Prostate gland (tissue), 2 donors: ENCODE measurements at regions not wholly inside any gene's neighbourhood (a gene's known extent, or its start where the extent isn't known, plus 50 kb on each side); places are given as distances from the start of the nearest gene placed in this dataset.

ENCODE experiments used
- DNase-seq: peaks from one replicate; pipeline ENCODE4 v3.0.0-alpha.2; 2019; ENCODE audit warnings: low spot score
- H3K27ac ChIP-seq, 2 donors: fragments of 200-600 bp; sonication (generic); 2 replicates each; pipeline ENCODE4 v1.5.1; 2017 to 2019
- H3K27me3 ChIP-seq: fragments of 200-600 bp; sonication (generic); replicated peaks from 2 replicates; pipeline ENCODE4 v1.5.1; 2019; ENCODE audit not compliant: insufficient read depth
- H3K36me3 ChIP-seq, 2 donors: fragments of 200-600 bp; sonication (generic); 1 replicate in 1 of 2; 2 replicates in 1 of 2; pipeline versions ENCODE4 v1.5.1 to v1.8.1; 2017 to 2019
- H3K4me1 ChIP-seq: fragments of 200-600 bp; sonication (generic); replicated peaks from 2 replicates; pipeline ENCODE4 v1.5.1; 2019
- H3K4me3 ChIP-seq, 2 donors: fragments of 200-600 bp; sonication (generic); 2 replicates each; pipeline ENCODE4 v1.5.1; 2017 to 2019
- H3K9me3 ChIP-seq: fragments of 200-600 bp; sonication (generic); 2 replicates; pipeline ENCODE4 v1.5.1; 2017
- CTCF ChIP-seq, 4 experiments: fragments of 200-600 bp in 2 of 4; fragments of 450-650 bp in 2 of 4; sonication (generic) in 2 of 4; IDR thresholded peaks; 1 replicate in 3 of 4; 2 replicates in 1 of 4; pipeline ENCODE4 v1.5.1; 2016 to 2019; ENCODE audit warnings: antibody characterized with exemption in 4 of 4, mild to moderate bottlenecking in 2 of 4, moderate library complexity in 2 of 4
- POLR2A ChIP-seq: fragments of 450-650 bp; IDR thresholded peaks from one replicate; pipeline ENCODE4 v1.6.1; 2016; ENCODE audit warnings: antibody characterized with exemption, mild to moderate bottlenecking
- POLR2AphosphoS5 ChIP-seq: sonication (generic); formaldehyde crosslinking; IDR thresholded peaks from one replicate; pipeline ENCODE4 v1.6.1; 2017; ENCODE audit warnings: antibody characterized with exemption
- WGBS: methylation state at CpG from one replicate; pipeline ENCODE4 v1.1.5; 2018; 5-methylcytosine and 5-hydroxymethylcytosine counted together
- intact Hi-C: fragments of 100-400 bp; cut with DNase I; formaldehyde crosslinking; loops from one replicate; pipeline ENCODE4 v1.14.2; 2022

- WGBS, result 83% methylated on average over 5 of the region's 5 CpGs
- Histone ChIP-seq H3K9me3 (no peaks in the 10 kb centered on the region), H3K4me1 (no peaks in the 10 kb centered on the region), H3K36me3 (no peaks in the 10 kb centered on the region), H3K27ac (no peak overlapping the region), H3K27me3 (no peaks in the 10 kb centered on the region), H3K4me3 (no peak overlapping the region)
- TF ChIP-seq POLR2A, result no peak
- intact Hi-C loops, result no loop called here
- no peak for DNase-seq
These were observed 88.6 kb downstream of the SLC5A7 start for GRCh38 chr2:108074946-108075345.

GRCh38 chr2:108076527-108076926 lies 90.2 kb downstream of the SLC5A7 start:
- H3K4me3 ChIP-seq, result no peak overlapping the region
- intact Hi-C loops, result no loop called here
- 86% methylated on average over 5 of the region's 5 CpGs for WGBS
- TF ChIP-seq POLR2A (no peak), POLR2AphosphoS5 (no peak), CTCF (IDR thresholded peaks at IDR 0.05) (no peak)
- H3K36me3 ChIP-seq, result no peaks in the 10 kb centered on the region
- DNase-seq, result no peak
- H3K27me3 ChIP-seq, result no peaks in the 10 kb centered on the region
- no peak overlapping the region for H3K27ac ChIP-seq
- H3K4me1 ChIP-seq, result no peaks in the 10 kb centered on the region
- no peaks in the 10 kb centered on the region for H3K9me3 ChIP-seq

DNA sequence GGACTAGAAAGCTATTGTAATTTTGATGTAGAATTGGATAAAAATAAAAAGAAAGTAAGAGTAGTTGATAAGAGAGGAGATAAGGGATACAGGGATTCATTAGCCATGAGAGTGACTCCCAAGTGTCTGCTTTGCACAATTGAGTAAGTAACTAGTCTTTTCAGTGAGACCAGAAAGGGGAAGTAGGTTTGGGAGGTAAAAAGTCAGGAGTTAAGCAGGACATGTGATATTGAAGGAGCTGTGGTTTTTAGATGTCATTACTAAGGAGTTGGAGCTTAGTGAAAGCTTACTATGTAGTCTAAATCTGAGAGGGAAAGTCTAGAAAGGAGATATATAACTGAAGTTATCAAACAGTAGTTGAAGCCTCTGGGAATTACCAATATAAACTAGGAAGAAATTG lies 93.4 kb downstream of the SLC5A7 start:
- no peak overlapping the region for H3K4me3 ChIP-seq
- TF ChIP-seq POLR2AphosphoS5 (no peak), CTCF (IDR thresholded peaks at IDR 0.05) (no peak), POLR2A (no peak)
- H3K36me3 ChIP-seq, result no peaks in the 10 kb centered on the region
- DNase-seq, result no peak
- no peak overlapping the region for H3K27ac ChIP-seq
- H3K9me3 ChIP-seq, result no peaks in the 10 kb centered on the region
- H3K27me3 ChIP-seq, result no peaks in the 10 kb centered on the region
- no peaks in the 10 kb centered on the region for H3K4me1 ChIP-seq
- intact Hi-C loops, result no loop called here

- no peaks in the 10 kb centered on the region for H3K4me1 ChIP-seq
- 88% methylated on average over 1 of the region's 1 CpG for WGBS
These were observed 93.9 kb downstream of the SLC5A7 start for GRCh38 chr2:108080177-108080576.

DNA sequence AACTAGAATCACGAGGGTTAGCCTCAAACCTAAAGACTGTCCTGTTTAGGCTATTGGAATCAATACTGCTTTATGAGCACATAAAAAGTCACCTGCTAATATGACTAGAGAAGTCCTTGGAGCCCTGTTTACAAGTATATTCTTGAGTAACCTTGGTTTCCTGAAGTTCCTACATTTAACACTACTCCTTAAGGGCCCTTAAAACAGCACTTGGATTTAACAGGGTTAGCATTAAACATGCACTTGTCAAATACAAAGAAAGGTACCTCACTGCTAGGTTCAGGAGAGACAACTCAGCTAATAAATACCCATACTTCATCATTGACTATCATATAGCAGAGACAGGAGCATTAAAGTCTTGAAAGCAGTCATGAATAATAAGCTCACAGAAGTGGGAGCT lies 96.7 kb downstream of the SLC5A7 start:
- no peak overlapping the region for H3K27ac ChIP-seq
- no peak overlapping the region for H3K4me3 ChIP-seq
- DNase-seq, result no peak
- H3K9me3 ChIP-seq, result no peaks in the 10 kb centered on the region
- no peaks in the 10 kb centered on the region for H3K36me3 ChIP-seq
- TF ChIP-seq CTCF (IDR thresholded peaks at IDR 0.05) (no peak), POLR2A (no peak), POLR2AphosphoS5 (no peak)
- H3K4me1 ChIP-seq, result no peaks in the 10 kb centered on the region
- 74% methylated on average over 1 of the region's 1 CpG for WGBS
- no peaks in the 10 kb centered on the region for H3K27me3 ChIP-seq
- intact Hi-C loops, result no loop called here

More at GRCh38 chr2:108080177-108080576, 93.9 kb downstream of the SLC5A7 start:
- no peaks in the 10 kb centered on the region for H3K9me3 ChIP-seq
- intact Hi-C loops, result no loop called here
- H3K4me3 ChIP-seq, result no peak overlapping the region
- TF ChIP-seq CTCF (IDR thresholded peaks at IDR 0.05) (no peak), POLR2AphosphoS5 (no peak), POLR2A (no peak)
- H3K36me3 ChIP-seq, result no peaks in the 10 kb centered on the region
- no peak for DNase-seq
- no peaks in the 10 kb centered on the region for H3K27me3 ChIP-seq
- H3K27ac ChIP-seq, result no peak overlapping the region
